ENCODE measurements at regions not wholly inside any gene's neighbourhood (a gene's known extent, or its start where the extent isn't known, plus 50 kb on each side); places are given as distances from the start of the nearest gene placed in this dataset.

DNA sequence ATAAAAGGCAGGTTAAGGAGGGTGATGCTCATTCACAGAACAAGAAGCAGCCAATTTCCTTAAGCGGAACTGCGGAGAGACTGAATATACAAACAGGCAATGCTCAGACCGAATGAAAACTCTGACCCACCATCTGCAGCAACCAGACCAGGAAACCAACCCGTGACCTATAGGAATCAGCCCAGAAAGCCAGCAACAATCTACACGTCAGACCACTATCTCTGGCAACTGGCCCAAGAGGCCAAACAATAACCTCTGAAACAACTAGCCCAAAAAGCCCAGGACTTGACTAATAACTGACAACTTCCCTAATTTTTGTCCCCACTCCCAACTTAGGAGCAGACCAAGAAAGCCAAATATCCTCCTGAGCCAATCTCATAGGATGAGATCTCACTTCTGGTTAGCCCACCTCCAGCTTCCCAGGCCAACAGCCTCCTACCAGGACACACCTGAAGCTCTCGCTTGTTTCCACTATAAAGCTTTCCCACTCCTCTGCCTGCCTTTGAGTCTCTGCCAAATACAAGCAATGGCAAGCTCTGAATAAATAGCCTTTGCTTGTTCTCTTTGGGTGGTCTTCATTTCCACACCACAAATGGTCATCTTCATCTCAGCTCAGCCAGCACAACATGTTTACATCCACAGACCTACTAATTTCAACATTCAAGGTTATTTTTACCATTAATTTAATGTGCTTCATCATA lies 168.5 kb downstream of the HSD17B3 start:
- H3K4me3 ChIP-seq (ENCODE audit: low read depth, low read length) = no peak overlapping the region
- TF ChIP-seq, protein P1, sequence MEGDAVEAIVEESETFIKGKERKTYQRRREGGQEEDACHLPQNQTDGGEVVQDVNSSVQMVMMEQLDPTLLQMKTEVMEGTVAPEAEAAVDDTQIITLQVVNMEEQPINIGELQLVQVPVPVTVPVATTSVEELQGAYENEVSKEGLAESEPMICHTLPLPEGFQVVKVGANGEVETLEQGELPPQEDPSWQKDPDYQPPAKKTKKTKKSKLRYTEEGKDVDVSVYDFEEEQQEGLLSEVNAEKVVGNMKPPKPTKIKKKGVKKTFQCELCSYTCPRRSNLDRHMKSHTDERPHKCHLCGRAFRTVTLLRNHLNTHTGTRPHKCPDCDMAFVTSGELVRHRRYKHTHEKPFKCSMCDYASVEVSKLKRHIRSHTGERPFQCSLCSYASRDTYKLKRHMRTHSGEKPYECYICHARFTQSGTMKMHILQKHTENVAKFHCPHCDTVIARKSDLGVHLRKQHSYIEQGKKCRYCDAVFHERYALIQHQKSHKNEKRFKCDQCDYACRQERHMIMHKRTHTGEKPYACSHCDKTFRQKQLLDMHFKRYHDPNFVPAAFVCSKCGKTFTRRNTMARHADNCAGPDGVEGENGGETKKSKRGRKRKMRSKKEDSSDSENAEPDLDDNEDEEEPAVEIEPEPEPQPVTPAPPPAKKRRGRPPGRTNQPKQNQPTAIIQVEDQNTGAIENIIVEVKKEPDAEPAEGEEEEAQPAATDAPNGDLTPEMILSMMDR (IDR thresholded peaks at IDR 0.05; ENCODE audit: insufficient read depth, low read length, missing control alignments) = no peak
- ChIA-PET CTCF (no interaction called here), POLR2A (no interaction called here)
- DNase-seq (ENCODE audit: low read depth, low spot score) = no peak

DNA sequence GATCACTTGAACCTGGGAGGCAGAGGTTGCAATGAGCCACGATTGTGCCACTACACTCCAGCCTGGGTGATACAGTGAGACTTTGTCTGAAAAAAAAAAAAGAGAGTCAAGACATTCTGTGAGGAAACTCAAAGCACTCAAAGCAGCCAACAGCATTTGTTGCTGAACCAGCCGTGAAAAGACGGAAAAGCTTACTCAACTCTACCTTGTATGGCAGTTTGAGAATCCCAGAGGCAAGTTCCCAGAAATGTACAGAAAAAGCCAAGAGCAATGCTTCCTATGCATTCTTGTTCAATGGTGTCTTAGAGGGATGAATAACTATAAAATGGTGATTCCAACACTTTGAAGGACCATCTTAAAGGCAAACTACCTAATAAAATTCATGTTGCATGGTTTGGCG lies 170.2 kb downstream of the HSD17B3 start:
- no peak overlapping the region for H3K4me3 ChIP-seq (ENCODE audit: low read depth, low read length)
- ChIA-PET POLR2A (no interaction called here), CTCF (no interaction called here)
- TF ChIP-seq, protein P1 (IDR thresholded peaks at IDR 0.05; ENCODE audit: insufficient read depth, low read length, missing control alignments) = no peak
- DNase-seq (ENCODE audit: low read depth, low spot score) = no peak

DNA sequence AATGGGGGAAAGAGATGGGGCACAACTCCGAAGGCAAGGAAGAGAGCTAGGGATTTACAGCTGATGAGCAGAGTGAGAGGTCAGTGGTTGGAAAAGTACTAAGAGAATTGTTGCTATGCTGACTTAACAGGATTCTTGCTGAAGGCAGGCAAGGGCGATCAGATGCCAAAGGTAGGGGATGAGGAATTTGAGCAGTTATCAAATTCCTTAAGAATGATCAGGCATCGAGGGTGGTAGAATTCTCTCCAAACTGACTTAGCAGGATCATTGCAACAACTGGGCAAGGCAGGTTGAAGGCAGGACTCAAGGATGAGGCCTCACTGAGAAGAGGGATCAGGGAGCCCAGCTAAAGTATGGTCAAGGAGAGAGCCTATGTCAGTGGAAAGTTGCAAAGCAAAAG lies 171.0 kb downstream of the HSD17B3 start:
- TF ChIP-seq, protein P1 (IDR thresholded peaks at IDR 0.05; ENCODE audit: insufficient read depth, low read length, missing control alignments) = no peak
- no peak for DNase-seq (ENCODE audit: low read depth, low spot score)
- no peak overlapping the region for H3K4me3 ChIP-seq (ENCODE audit: low read depth, low read length)
- ChIA-PET POLR2A (no interaction called here), CTCF (no interaction called here)

DNA sequence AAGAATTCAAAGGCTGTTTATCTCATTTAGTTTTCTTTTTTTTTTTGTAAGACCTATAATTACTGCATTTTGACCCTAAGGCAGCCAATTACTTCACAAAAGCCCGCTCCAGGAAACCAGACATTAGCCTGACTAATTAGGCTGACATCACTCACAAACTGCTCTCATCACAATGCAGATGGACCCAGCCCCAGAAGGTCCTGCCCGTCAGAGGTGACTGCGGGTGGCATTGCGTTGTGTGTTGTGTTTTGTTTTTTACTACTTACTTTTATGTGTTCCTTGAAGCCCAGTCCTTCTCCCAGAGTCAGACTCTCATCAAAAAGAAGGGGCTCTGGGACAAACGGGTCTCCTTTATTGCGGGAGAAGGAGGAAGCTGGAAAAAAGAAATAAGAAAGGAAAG lies 172.2 kb downstream of the HSD17B3 start:
- TF ChIP-seq, protein P1 (IDR thresholded peaks at IDR 0.05; ENCODE audit: insufficient read depth, low read length, missing control alignments) = no peak
- CTCF ChIA-PET = no interaction called here
- DNase-seq (ENCODE audit: low read depth, low spot score) = no peak
- no peak overlapping the region for H3K4me3 ChIP-seq (ENCODE audit: low read depth, low read length)
- POLR2A ChIA-PET = no interaction called here

DNA sequence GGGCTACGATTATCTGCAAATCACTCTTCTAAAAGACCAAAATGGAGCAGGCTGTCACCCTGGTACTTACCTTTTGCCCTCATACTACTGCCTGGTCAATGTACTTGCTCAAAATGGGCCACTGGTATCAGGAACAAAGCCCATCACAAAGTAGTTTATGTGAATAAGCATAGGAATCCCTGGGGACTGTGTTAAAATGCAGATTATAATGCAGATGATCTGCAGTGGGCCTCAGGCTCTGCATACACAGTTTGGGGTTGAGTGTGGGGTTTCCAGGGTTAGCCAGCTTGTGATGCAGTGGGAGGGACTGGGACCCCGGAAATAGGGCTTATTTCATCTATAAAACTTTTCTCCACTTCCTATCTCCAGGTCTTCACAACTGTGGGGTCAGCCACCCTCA lies 173.1 kb downstream of the HSD17B3 start:
- no peak for DNase-seq (ENCODE audit: low read depth, low spot score)
- TF ChIP-seq, protein P1 (IDR thresholded peaks at IDR 0.05; ENCODE audit: insufficient read depth, low read length, missing control alignments) = no peak
- ChIA-PET CTCF (no interaction called here), POLR2A (no interaction called here)
- no peak overlapping the region for H3K4me3 ChIP-seq (ENCODE audit: low read depth, low read length)

DNA sequence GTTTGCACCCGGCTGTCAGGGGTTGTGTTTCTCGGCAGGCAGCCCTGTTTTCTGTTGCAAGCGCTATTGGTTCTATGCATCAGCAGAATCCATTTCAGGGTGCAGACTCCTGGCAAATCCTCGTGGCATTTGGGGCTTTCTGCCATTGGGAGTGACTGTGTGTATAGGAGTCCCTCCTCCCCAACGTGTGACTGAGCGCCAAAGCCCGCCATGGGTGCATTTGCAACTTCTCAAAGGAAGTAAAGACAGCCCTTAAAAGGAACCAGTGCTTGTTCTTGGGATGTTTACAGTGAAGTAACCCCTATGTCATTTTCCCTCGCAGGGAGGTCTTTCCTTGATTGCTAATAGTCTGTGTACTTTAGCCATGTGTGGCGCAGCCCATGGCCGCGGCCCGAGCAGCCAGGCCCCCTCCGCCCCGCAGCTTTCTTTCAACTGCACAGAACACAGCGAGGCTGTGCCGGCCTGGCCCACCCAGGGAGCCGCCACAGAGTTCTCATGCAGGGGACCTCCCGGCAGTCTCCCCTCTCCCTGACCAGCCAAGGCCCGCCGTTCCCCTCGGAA lies 175.6 kb downstream of the HSD17B3 start:
- H3K4me3 ChIP-seq (ENCODE audit: low read depth, low read length) = no peak overlapping the region
- DNase-seq (ENCODE audit: low read depth, low spot score) = no peak
- TF ChIP-seq, protein P1 (IDR thresholded peaks at IDR 0.05; ENCODE audit: insufficient read depth, low read length, missing control alignments) = no peak
- CTCF ChIA-PET = no interaction called here
- POLR2A ChIA-PET = no interaction called here
